ENCODE measurements at regions not wholly inside any gene's neighbourhood (a gene's known extent, or its start where the extent isn't known, plus 50 kb on each side); places are given as distances from the start of the nearest gene placed in this dataset.

GRCh38 chr5:43854697-43855292 lies 251.8 kb downstream of the NNT start:
- Histone ChIP-seq H3K36me3 (replicated peaks in 1 of 2; ENCODE audit: control insufficient read depth in 1 of 2, insufficient read depth in 2 of 2, low read length in 1 of 2) (no peaks in the 10 kb centered on the region), H4K20me1 (ENCODE audit: insufficient read depth) (no peaks in the 10 kb centered on the region), H3K4me1 (ENCODE audit: control insufficient read depth in 1 of 2, insufficient read depth in 2 of 2, low read depth in 1 of 2, low read length in 1 of 2) (no peaks in the 10 kb centered on the region), H3K9me2 (no peaks in the 10 kb centered on the region), H3K4me2 (no peak overlapping the region), H3K9ac (no peak overlapping the region), H3K79me2 (ENCODE audit: insufficient read depth) (no peaks in the 10 kb centered on the region), H3K27ac (ENCODE audit: low read depth in 2 of 2, low read length in 1 of 2) (no peak overlapping the region), H2AFZ (ENCODE audit: low read depth) (no peak overlapping the region), H3K4me3 (ENCODE audit: low read depth in 2 of 2, low read length in 1 of 2) (no peak overlapping the region), H3K27me3 (ENCODE audit: insufficient read depth) (no peaks in the 10 kb centered on the region; the same call in 1 of the 2 replicates), H3K9me3 (no peaks in the 10 kb centered on the region), H3F3A (replicated peaks; ENCODE audit: insufficient read depth) (no peaks in the 10 kb centered on the region)
- 7% methylated on average over 1 of the region's 1 CpG for WGBS (ENCODE audit: low lambda C conversion rate)
- ChIA-PET POLR2A (no interaction called here), CTCF (no interaction called here)
- TF ChIP-seq SIN3A (IDR thresholded peaks at IDR 0.05; ENCODE audit: borderline replicate concordance, low read depth, low read length) (no peak), MEF2A (IDR thresholded peaks at IDR 0.05; ENCODE audit: borderline replicate concordance, low read depth) (no peak), CHD2 (IDR thresholded peaks at IDR 0.05; ENCODE audit: low read length, partially characterized antibody) (no peak), GATA2 (CRISPR knock-in tag; IDR thresholded peaks at IDR 0.05) (no peak), FOXM1 (IDR thresholded peaks at IDR 0.05; ENCODE audit: low read depth) (no peak), YY1 (IDR thresholded peaks at IDR 0.05; ENCODE audit: low read depth) (no peak)
- no peak for DNase-seq

DNA sequence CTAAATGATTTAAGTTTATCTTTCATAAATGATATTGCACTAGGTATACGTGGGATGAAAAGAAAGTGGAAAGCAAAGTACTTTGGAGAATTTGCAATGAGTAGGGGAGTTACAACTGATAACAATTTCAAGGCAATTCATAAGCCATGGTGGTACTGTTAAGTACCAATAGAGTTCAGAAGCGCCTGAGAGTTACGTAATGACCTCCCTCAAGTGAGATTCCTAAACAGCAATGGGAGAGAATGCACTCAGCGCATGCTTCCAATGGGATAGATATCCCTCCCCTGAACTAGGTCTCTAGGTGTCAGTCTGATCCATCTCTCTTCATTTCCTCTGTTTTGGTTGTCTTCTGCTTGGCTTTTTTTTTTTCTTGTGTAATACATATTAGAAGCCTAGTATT lies 249.3 kb downstream of the NNT start:
- H3K4me1 ChIP-seq (ENCODE audit: control insufficient read depth in 1 of 2, insufficient read depth in 2 of 2, low read depth in 1 of 2, low read length in 1 of 2), result no peaks in the 10 kb centered on the region
- WGBS (ENCODE audit: low lambda C conversion rate), result 41% methylated on average over 4 of the region's 4 CpGs
- CTCF ChIA-PET, result no interaction called here
- H3K27me3 ChIP-seq (ENCODE audit: insufficient read depth), result no peaks in the 10 kb centered on the region; the same call in 1 of the 2 replicates
- no peak overlapping the region for H3K4me2 ChIP-seq
- H2AFZ ChIP-seq (ENCODE audit: low read depth), result no peak overlapping the region
- H3K9ac ChIP-seq, result no peak overlapping the region
- H3K27ac ChIP-seq (ENCODE audit: low read depth in 2 of 2, low read length in 1 of 2), result no peak overlapping the region
- H3K9me2 ChIP-seq, result no peaks in the 10 kb centered on the region
- H4K20me1 ChIP-seq (ENCODE audit: insufficient read depth), result no peaks in the 10 kb centered on the region
- H3K9me3 ChIP-seq, result no peaks in the 10 kb centered on the region
- TF ChIP-seq MEF2A (IDR thresholded peaks at IDR 0.05; ENCODE audit: borderline replicate concordance, low read depth) (no peak), EP300 (IDR thresholded peaks at IDR 0.05; ENCODE audit: borderline replicate concordance in 1 of 2, low read depth in 1 of 2, low read length in 1 of 2) (no peak), NRF1 (IDR thresholded peaks at IDR 0.05; ENCODE audit: low read depth, low read length) (no peak), RCOR1 (IDR thresholded peaks at IDR 0.05; ENCODE audit: low read length) (no peak), TEAD4 (IDR thresholded peaks at IDR 0.05; ENCODE audit: borderline replicate concordance, insufficient read depth) (no peak), RFX5 (IDR thresholded peaks at IDR 0.05; ENCODE audit: low read length) (no peak), RXRA (IDR thresholded peaks at IDR 0.05; ENCODE audit: borderline replicate concordance, low read depth) (no peak), POLR2AphosphoS5 (IDR thresholded peaks at IDR 0.05; ENCODE audit: low read depth, low read length) (no peak), TAF1 (IDR thresholded peaks at IDR 0.05; ENCODE audit: borderline replicate concordance, low read depth, low read length) (no peak), FOXJ3 (CRISPR knock-in tag; IDR thresholded peaks at IDR 0.05) (no peak), JUND (IDR thresholded peaks at IDR 0.05) (no peak), FOXM1 (IDR thresholded peaks at IDR 0.05; ENCODE audit: low read depth) (no peak), FOSL2 (IDR thresholded peaks at IDR 0.05; ENCODE audit: borderline replicate concordance, low read depth) (no peak), YY1 (IDR thresholded peaks at IDR 0.05; ENCODE audit: low read depth) (no peak), ELF1 (IDR thresholded peaks at IDR 0.05) (no peak), MAX (IDR thresholded peaks at IDR 0.05; ENCODE audit: low read depth) (no peak)
- TF ChIP-seq, protein P1, sequence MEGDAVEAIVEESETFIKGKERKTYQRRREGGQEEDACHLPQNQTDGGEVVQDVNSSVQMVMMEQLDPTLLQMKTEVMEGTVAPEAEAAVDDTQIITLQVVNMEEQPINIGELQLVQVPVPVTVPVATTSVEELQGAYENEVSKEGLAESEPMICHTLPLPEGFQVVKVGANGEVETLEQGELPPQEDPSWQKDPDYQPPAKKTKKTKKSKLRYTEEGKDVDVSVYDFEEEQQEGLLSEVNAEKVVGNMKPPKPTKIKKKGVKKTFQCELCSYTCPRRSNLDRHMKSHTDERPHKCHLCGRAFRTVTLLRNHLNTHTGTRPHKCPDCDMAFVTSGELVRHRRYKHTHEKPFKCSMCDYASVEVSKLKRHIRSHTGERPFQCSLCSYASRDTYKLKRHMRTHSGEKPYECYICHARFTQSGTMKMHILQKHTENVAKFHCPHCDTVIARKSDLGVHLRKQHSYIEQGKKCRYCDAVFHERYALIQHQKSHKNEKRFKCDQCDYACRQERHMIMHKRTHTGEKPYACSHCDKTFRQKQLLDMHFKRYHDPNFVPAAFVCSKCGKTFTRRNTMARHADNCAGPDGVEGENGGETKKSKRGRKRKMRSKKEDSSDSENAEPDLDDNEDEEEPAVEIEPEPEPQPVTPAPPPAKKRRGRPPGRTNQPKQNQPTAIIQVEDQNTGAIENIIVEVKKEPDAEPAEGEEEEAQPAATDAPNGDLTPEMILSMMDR (IDR thresholded peaks at IDR 0.05), result no peak
- TF ChIP-seq, protein P2, sequence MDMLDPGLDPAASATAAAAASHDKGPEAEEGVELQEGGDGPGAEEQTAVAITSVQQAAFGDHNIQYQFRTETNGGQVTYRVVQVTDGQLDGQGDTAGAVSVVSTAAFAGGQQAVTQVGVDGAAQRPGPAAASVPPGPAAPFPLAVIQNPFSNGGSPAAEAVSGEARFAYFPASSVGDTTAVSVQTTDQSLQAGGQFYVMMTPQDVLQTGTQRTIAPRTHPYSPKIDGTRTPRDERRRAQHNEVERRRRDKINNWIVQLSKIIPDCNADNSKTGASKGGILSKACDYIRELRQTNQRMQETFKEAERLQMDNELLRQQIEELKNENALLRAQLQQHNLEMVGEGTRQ (IDR thresholded peaks at IDR 0.05; ENCODE audit: borderline replicate concordance, low read depth, low read length), result no peak
- TF ChIP-seq, protein P3, sequence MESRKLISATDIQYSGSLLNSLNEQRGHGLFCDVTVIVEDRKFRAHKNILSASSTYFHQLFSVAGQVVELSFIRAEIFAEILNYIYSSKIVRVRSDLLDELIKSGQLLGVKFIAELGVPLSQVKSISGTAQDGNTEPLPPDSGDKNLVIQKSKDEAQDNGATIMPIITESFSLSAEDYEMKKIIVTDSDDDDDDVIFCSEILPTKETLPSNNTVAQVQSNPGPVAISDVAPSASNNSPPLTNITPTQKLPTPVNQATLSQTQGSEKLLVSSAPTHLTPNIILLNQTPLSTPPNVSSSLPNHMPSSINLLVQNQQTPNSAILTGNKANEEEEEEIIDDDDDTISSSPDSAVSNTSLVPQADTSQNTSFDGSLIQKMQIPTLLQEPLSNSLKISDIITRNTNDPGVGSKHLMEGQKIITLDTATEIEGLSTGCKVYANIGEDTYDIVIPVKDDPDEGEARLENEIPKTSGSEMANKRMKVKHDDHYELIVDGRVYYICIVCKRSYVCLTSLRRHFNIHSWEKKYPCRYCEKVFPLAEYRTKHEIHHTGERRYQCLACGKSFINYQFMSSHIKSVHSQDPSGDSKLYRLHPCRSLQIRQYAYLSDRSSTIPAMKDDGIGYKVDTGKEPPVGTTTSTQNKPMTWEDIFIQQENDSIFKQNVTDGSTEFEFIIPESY (IDR thresholded peaks at IDR 0.05; ENCODE audit: borderline replicate concordance, low read depth), result no peak
- no peaks in the 10 kb centered on the region for H3F3A ChIP-seq (replicated peaks; ENCODE audit: insufficient read depth)
- H3K4me3 ChIP-seq (ENCODE audit: low read depth in 2 of 2, low read length in 1 of 2), result no peak overlapping the region
- POLR2A ChIA-PET, result no interaction called here
- no peak for DNase-seq
- no peaks in the 10 kb centered on the region for H3K79me2 ChIP-seq (ENCODE audit: insufficient read depth)
- no peaks in the 10 kb centered on the region for H3K36me3 ChIP-seq (replicated peaks in 1 of 2; ENCODE audit: control insufficient read depth in 1 of 2, insufficient read depth in 2 of 2, low read length in 1 of 2)

Measured in SK-N-SH (cell line).